ENCODE measurements at regions not wholly inside any gene's neighbourhood (a gene's known extent, or its start where the extent isn't known, plus 50 kb on each side); places are given as distances from the start of the nearest gene placed in this dataset.

- Mint-ChIP-seq H3K4me3 (no peak overlapping the region), H3K27ac (no peak overlapping the region), H3K4me1 (no peaks in the 10 kb centered on the region), H3K9me3 (no peaks in the 10 kb centered on the region), H3K27me3 (ENCODE audit: low read depth in 2 of 2) (no peaks in the 10 kb centered on the region), H3K36me3 (no peaks in the 10 kb centered on the region)
- DNase-seq (no peak), ATAC-seq (no peak)
- H3K4me3 ChIP-seq (ENCODE audit: low read length), result no peak overlapping the region
- WGBS (ENCODE audit: insufficient coverage), result 67% methylated on average over 1 of the region's 2 CpGs
- H3K27me3 ChIP-seq (ENCODE audit: control insufficient read depth, insufficient read depth, low read length), result no peaks in the 10 kb centered on the region
- H3K36me3 ChIP-seq (ENCODE audit: control insufficient read depth, insufficient read depth, low read length), result no peaks in the 10 kb centered on the region
- intact Hi-C loops (cut with micrococcal nuclease), result no loop called here
- no peaks in the 10 kb centered on the region for H3K9me3 ChIP-seq (ENCODE audit: control insufficient read depth, insufficient read depth, low read length)
- no peaks in the 10 kb centered on the region for H3K4me1 ChIP-seq (ENCODE audit: control insufficient read depth, insufficient read depth, low read length)
- H3K27ac ChIP-seq (ENCODE audit: low read length), result no peak overlapping the region
- no peak for TF ChIP-seq CTCF (IDR thresholded peaks at IDR 0.05)
Measured at GRCh38 chr6:21764989-21765388, 171.4 kb downstream of the SOX4 start.

- ATAC-seq, result no peak
- no peaks in the 10 kb centered on the region for H3K4me1 Mint-ChIP-seq
- WGBS (ENCODE audit: insufficient coverage), result 58% methylated on average over 1 of the region's 3 CpGs
- Histone ChIP-seq H3K27me3 (ENCODE audit: control insufficient read depth, insufficient read depth, low read length) (no peaks in the 10 kb centered on the region), H3K9me3 (ENCODE audit: control insufficient read depth, insufficient read depth, low read length) (no peaks in the 10 kb centered on the region), H3K27ac (ENCODE audit: low read length) (no peak overlapping the region), H3K36me3 (ENCODE audit: control insufficient read depth, insufficient read depth, low read length) (no peaks in the 10 kb centered on the region), H3K4me1 (ENCODE audit: control insufficient read depth, insufficient read depth, low read length) (no peaks in the 10 kb centered on the region), H3K4me3 (ENCODE audit: low read length) (no peak overlapping the region)
- no peak for DNase-seq
- no peak overlapping the region for H3K27ac Mint-ChIP-seq
- no peaks in the 10 kb centered on the region for H3K36me3 Mint-ChIP-seq
- intact Hi-C loops (cut with micrococcal nuclease), result no loop called here
- no peaks in the 10 kb centered on the region for H3K9me3 Mint-ChIP-seq
- no peak for TF ChIP-seq CTCF (IDR thresholded peaks at IDR 0.05)
- H3K27me3 Mint-ChIP-seq (ENCODE audit: low read depth in 2 of 2), result no peaks in the 10 kb centered on the region
- no peak overlapping the region for H3K4me3 Mint-ChIP-seq
Measured at GRCh38 chr6:21767891-21768648, 174.5 kb downstream of the SOX4 start.

DNA sequence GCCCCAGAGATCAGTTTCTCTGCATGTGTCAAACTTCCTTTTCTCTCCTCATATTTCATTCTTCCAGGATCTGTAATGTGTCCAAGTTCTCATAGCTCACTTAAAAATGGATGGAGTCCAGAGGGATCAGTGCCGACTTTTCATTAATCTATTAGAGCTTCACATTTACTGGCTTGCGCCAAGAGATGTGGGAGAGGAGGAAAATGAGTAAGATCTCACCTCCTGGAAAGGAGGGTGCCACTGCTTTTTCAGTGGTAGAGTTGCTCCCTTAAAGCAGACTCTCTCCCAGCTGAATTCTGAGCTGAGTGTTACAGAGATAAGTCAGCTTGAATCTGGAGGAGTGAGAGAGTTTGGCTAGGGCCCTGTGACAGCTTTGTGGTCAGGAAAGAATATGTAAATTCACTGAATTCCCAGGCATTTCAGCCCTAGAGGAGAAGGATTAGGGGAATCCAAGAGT lies 175.9 kb downstream of the SOX4 start:
- Mint-ChIP-seq H3K27me3 (ENCODE audit: low read depth in 2 of 2) (no peaks in the 10 kb centered on the region), H3K36me3 (no peaks in the 10 kb centered on the region), H3K4me1 (no peaks in the 10 kb centered on the region), H3K9me3 (no peaks in the 10 kb centered on the region), H3K27ac (no peak overlapping the region), H3K4me3 (no peak overlapping the region)
- ATAC-seq, result no peak
- WGBS (ENCODE audit: insufficient coverage), result 100% methylated on average over 2 of the region's 2 CpGs
- Histone ChIP-seq H3K36me3 (ENCODE audit: control insufficient read depth, insufficient read depth, low read length) (no peaks in the 10 kb centered on the region), H3K9me3 (ENCODE audit: control insufficient read depth, insufficient read depth, low read length) (no peaks in the 10 kb centered on the region), H3K27me3 (ENCODE audit: control insufficient read depth, insufficient read depth, low read length) (no peaks in the 10 kb centered on the region), H3K4me1 (ENCODE audit: control insufficient read depth, insufficient read depth, low read length) (no peaks in the 10 kb centered on the region), H3K27ac (ENCODE audit: low read length) (no peak overlapping the region), H3K4me3 (ENCODE audit: low read length) (no peak overlapping the region)
- intact Hi-C loops (cut with micrococcal nuclease), result no loop called here
- DNase-seq, result no peak
- no peak for TF ChIP-seq CTCF (IDR thresholded peaks at IDR 0.05)

GRCh38 chr6:21769968-21770367 lies 176.4 kb downstream of the SOX4 start:
- no peaks in the 10 kb centered on the region for H3K36me3 Mint-ChIP-seq
- Histone ChIP-seq H3K36me3 (ENCODE audit: control insufficient read depth, insufficient read depth, low read length) (no peaks in the 10 kb centered on the region), H3K27ac (ENCODE audit: low read length) (no peak overlapping the region), H3K4me1 (ENCODE audit: control insufficient read depth, insufficient read depth, low read length) (no peaks in the 10 kb centered on the region), H3K27me3 (ENCODE audit: control insufficient read depth, insufficient read depth, low read length) (no peaks in the 10 kb centered on the region), H3K4me3 (ENCODE audit: low read length) (no peak overlapping the region), H3K9me3 (ENCODE audit: control insufficient read depth, insufficient read depth, low read length) (no peaks in the 10 kb centered on the region)
- TF ChIP-seq CTCF (IDR thresholded peaks at IDR 0.05), result no peak
- DNase-seq, result no peak
- no peaks in the 10 kb centered on the region for H3K27me3 Mint-ChIP-seq (ENCODE audit: low read depth in 2 of 2)
- ATAC-seq, result no peak
- intact Hi-C loops (cut with micrococcal nuclease), result no loop called here
- no peak overlapping the region for H3K4me3 Mint-ChIP-seq
- H3K27ac Mint-ChIP-seq, result no peak overlapping the region
- no peaks in the 10 kb centered on the region for H3K9me3 Mint-ChIP-seq
- no peaks in the 10 kb centered on the region for H3K4me1 Mint-ChIP-seq
